CD4-positive, alpha-beta T cell treated with Interleukin-15 for 4 hours (primary cell): ENCODE measurements at regions not wholly inside any gene's neighbourhood (a gene's known extent, or its start where the extent isn't known, plus 50 kb on each side); places are given as distances from the start of the nearest gene placed in this dataset.

Experiments
- DNase-seq: peaks from one replicate; pipeline ENCODE4 v3.0.0-alpha.2; 2020; ENCODE audit warnings: low spot score

DNA sequence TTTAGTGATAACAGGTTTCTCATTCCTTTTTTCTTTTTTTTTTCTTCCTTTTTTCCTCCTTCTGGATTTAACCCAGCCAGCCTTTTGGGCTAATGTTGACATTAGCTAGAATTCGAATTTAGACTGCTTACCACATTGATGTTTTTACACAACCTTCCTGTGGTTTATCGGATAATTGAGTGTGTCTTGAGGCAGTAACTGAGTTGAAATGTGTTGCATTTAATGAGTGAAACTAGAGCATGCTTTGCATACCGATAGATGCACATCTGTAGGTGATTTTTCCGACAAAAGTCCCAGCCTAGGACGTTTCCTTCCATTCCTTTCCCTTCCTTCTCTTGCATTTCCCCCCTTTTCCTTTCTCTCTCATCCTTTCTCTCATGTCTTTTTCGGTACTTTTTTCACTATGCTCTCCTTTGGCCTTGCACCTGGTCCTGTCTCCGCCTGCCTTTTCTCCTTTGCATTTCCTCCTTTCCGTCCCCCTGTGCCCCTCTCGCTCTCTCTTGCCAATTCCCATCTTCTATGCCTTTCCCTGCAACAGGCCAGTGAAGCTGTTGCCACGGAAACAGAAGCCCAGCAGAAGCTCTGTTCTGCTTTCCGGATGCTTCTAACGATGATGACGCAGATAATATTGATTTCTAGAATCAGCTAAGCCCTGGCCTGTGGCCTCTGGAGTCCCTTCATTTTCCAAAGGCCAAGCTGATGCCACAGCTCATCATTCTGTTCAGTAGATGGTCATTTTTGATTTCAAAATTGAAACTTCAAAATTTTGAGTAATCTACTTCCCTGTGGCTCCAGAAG is 76.1 kb downstream of the SLC25A47 start:
- DNase-seq = no peak

- DNase-seq = no peak
Measured at GRCh38 chr14:100400115-100400514, 77.0 kb downstream of the SLC25A47 start.

DNA sequence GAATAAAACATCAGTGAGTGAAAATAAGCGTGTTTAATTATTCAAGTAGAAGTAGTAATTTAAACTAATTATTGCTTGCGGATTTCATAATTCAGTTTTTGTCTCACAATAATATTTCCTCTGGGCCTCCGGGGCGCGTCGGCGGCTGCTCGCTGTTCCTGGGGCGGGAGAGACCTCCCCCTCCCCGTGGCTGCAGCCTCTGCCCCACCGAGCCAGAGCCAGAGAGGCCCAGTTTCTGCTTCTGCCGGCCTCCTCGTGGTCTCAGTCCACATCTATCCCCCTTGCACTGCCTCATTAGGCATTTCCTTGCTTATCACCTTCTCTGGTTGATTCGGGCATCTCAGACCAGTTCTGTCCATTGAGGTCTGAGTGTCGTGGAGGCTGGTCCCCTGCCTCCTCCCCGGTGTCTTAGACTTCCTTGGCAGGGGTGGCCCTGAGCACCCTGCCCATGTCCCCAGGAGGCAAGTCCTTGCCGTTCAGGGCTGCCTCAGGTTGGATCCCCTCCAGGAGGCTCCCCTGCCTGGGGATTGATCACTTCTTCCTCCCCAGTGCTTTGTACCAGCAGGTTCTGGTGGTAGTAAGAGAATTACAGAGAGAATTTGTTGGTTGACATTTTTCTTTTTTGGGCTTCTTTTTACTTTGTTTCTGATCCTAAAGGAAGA is 78.0 kb downstream of the SLC25A47 start:
- DNase-seq = no peak

- no peak for DNase-seq
Measured at GRCh38 chr14:100401792-100402191, 78.7 kb downstream of the SLC25A47 start.

GRCh38 chr14:100402631-100403030 is 79.5 kb downstream of the SLC25A47 start:
- no peak for DNase-seq

DNA sequence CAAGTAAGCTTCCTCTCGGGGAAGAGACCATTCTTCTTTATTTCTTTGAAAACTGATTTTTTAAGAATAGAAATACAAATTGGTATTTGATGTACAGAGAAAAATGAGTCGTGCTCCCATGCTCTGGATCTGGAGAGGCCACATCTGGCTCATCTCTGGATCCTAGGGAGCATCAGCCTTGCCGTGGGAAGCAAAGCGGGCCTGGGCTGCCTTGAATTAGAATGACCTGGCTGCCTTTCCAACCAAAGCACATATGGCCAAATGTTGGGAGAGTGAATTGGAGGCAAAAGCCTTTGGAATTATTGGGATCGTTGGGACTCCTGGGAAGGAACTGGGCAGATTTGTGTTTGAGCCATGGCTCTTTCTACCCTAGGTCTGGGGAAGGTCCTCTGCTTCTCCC is 80.0 kb downstream of the SLC25A47 start:
- no peak for DNase-seq

GRCh38 chr14:100403802-100404365 is 80.7 kb downstream of the SLC25A47 start:
- DNase-seq = no peak

DNA sequence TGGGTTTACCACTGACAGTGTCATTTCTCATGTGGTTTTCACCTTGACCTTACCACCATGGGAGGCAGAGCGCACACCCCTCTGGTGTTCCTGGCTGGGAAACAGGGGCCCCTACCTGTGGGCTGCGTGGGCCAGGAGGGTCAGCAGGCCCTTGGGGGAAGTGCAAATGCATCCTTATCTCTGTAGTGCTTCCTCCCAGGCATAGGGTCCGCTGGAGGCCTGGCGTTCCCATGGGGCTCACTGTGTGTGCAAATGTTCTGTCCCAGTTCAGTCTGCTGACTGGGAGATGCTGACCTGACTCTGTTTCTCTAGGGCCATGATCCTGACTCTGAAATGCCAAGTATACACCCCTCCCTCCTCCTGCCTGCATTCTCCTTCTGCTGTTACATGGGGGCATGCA is 81.3 kb downstream of the SLC25A47 start:
- no peak for DNase-seq

- no peak for DNase-seq
Measured at GRCh38 chr14:100405760-100406455, 82.8 kb downstream of the SLC25A47 start.

- peak; percentile 39 for DNase-seq
Measured at GRCh38 chr14:100406505-100407131, 83.5 kb downstream of the SLC25A47 start.

- no peak for DNase-seq
Measured at GRCh38 chr14:100407376-100408102, 84.4 kb downstream of the SLC25A47 start.

DNA sequence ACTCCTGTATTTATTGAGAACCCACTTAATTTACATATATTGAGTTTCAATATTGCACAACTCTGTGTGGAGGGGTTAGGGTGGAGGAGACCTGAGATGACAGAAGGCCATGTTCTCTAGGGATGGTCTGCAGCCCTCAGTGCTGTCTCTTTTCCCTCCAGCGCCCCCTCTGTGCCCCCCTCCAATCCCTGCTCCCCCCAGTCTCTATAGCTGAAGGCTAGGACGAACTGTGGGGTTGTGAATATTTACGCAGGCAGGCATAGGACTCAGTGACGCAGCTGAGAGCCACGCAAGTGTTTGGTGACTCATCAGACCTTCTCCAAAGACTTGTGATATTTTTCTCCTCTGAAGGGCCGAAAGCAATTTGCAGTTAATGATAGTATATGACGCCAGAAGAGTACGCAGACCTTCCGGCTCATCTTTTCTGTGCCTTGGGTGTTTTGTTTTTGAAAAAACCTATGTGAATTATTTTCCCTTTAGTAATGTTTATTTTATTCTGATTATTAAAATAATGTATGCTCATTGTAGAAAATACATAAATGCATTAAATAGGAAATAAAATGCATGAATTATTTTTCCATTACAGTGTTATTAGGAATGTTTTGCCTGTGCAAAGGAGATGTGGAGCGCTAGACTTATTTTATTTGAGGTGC is 85.3 kb downstream of the SLC25A47 start:
- peak; percentile 10 for DNase-seq

GRCh38 chr14:100409003-100409360 is 85.8 kb downstream of the SLC25A47 start:
- DNase-seq = no peak

DNA sequence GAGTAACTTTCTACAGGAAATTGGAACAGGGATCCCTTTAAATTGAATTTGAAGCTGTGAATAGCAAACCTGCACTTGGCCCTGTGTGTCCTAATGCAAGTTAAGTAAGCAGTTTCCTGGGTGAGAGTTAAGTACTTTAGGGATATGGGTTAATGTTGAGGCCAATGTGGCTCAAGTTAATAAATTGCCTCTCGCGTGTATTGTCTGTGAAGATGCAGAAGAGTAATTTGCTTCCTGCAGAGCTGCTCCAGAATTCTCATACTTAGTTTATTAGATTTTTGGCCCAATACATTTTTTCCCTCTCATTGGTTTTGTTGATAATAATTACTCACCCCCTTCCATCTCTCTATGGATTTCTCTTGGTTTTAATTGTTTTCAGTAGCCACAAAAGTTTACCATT is 86.5 kb downstream of the SLC25A47 start:
- DNase-seq = no peak

DNA sequence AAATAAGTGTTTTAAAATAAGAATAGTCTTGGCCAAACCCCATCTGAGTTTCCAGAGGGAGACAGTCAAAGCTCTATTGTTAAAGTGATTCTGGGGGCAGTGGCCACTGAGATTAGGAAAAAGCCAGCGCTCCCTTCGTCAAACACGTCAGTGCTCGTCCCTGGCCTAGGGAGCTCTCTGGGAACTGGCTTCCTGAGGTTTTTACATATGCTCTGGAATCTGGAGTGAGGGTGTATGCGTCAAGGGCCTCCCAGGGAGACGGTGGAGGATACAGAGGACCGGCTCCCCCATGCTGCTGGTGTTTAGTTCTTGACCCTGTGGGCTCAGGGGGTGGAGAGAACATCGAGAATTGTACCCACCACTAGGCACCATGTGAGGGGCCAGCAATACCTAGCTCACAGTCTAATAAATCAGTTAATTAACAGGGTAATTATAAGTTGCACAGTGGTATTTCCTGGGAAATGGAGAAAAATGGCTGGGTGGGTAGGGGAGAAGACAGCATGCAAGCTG is 87.0 kb downstream of the SLC25A47 start:
- DNase-seq = no peak

GRCh38 chr14:100413699-100414098 is 90.6 kb downstream of the SLC25A47 start:
- DNase-seq = no peak

DNA sequence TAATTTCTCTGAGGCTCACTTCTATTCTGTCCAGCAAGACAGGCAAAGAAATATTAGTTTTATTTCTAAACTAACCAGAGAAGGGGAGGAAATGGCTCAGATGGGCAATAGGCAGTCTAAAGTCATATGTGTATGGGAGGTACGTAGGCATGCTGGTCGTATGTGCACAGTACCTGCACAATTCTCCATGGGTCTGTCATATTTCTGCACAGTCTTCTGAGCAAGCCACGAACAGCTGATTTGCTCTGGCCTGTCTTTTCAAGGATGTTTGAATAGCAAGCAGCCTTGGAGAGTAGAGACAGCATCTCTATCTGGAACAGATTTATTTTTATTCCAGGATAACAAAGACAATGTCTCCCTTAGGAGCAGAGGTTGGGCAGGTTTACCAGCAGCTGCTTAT is 92.1 kb downstream of the SLC25A47 start:
- no peak for DNase-seq

- DNase-seq = no peak
Measured at GRCh38 chr14:100416081-100416680, 93.0 kb downstream of the SLC25A47 start.

DNA sequence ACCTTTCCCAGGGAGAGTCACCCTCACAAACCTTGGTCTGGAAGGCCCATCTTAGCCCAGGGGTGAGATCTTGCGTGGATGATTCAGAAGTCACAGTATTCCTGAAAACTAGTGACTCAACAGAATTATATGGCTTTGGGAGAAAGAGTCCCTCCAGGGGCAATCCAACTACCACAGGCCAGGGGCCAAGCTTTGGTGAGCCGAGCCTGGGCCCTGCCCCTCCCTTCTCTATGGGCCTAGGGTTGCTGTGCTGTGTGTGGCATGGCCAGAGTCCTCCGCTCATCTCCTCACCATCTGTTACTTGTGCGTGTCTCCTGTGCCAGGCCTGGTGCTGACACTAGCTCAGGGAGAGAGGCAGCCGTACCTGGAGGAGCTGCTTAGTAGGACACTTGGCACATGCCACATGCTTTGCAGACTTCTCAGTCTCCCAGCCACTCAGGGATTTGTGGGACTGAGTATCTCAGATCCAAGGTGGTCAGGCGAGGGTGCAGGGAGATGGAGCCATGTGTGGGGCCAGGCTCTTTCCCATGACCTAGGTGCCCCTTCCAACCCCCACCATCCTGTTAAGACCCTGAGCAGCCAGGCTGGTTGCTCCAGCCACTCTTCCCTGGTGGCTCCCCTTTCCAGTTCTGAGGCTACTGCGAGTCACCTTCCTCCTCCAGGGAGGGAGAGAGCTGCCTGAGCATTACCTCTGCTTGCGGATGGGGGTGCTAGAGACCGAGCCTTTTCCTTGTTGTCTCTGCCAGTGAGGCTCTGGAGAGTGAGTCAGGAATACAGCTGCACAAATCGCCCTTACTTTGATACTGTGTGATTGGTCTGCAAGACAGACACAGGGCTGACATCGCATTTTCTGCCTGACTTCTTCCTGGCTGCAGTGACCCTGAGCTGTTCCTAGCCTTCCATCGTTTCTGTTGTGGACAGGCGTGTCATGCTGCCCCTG is 94.1 kb downstream of the SLC25A47 start:
- no peak for DNase-seq
